Pancreas (tissue), 10 donors: ENCODE measurements at regions not wholly inside any gene's neighbourhood (a gene's known extent, or its start where the extent isn't known, plus 50 kb on each side); places are given as distances from the start of the nearest gene placed in this dataset.

Source experiments
- ATAC-seq, 4 donors: fragments of 200-7000 bp; cut with Tn5 transposase; one replicate each; pipeline versions ENCODE4 v1.8.0 to v1.9.1; 2020; ENCODE audit warnings: mild to moderate bottlenecking in 4 of 4, moderate library complexity in 4 of 4
- DNase-seq, 6 donors: peaks; one replicate each; pipeline ENCODE4 v3.0.0-alpha.2; 2020
- FAIRE-seq: peaks from 2 replicates; lab custom pipeline; 2012; peaks lifted over from hg19 to GRCh38; lab: Jason Lieb, UNC
- H3K27ac ChIP-seq, 4 donors: fragments of 200-600 bp; sonication (generic); 1 replicate in 3 of 4; 2 replicates in 1 of 4; pipeline versions ENCODE4 v1.5.0 to v1.8.0; 2020
- H3K27me3 ChIP-seq, 4 donors: fragments of 200-600 bp; one replicate each; pipeline ENCODE4 v1.8.0; 2021
- H3K36me3 ChIP-seq, 3 donors: fragments of 200-600 bp; sonication (generic) in 1 of 3; one replicate each; pipeline versions ENCODE4 v1.5.0 to v1.8.0; 2020 to 2021
- H3K4me1 ChIP-seq, 3 donors: fragments of 200-600 bp; one replicate each; pipeline ENCODE4 v1.8.0; 2021
- H3K4me3 ChIP-seq, 4 donors: fragments of 200-600 bp; sonication (generic) in 2 of 4; one replicate each; pipeline versions ENCODE4 v1.5.0 to v1.8.0; 2020 to 2021
- H3K9me3 ChIP-seq, 4 donors: fragments of 200-600 bp; one replicate each; pipeline ENCODE4 v1.8.0; 2021
- CTCF ChIP-seq, 4 donors: fragments of 200-600 bp; sonication (generic) in 3 of 4; IDR thresholded peaks; one replicate each; pipeline versions ENCODE4 v1.5.0 to v1.8.0; 2021; ENCODE audit warnings: antibody characterized with exemption in 4 of 4
- WGBS, 2 donors: extraction: QIAGEN DNeasy Blood & Tissue Kit; methylation state at CpG; one replicate each; pipeline ENCODE4 v1.1.7; 2013; 5-methylcytosine and 5-hydroxymethylcytosine counted together
- intact Hi-C, 3 donors: fragments of 100-400 bp; cut with DNase I; formaldehyde crosslinking; loops; one replicate each; pipeline versions ENCODE4 v1.11.1 to v1.14.2; 2022
- donor health status: healthy with polysubstance abuse.
- donor health status: DM: no; HTN: no; CAD: no; lungs with moderate emphysema.
- donor health status: DM: no; HTN: no; CAD: no.
- donor health status: control.
- donor health status: control.
- donor health status: Bipolar disorder and iron deficiency.
- donor health status: DM: yes; HTN: yes; CAD: no.
- donor health status: DM: no; HTN: no; CAD: no.
- donor health status: DM: no; HTN: no; CAD: no.
- donor health status: DM: yes; HTN: yes; CAD: no.

GRCh38 chr10:29237786-29238185 lies 51.1 kb upstream of the LYZL1 start:
- ATAC-seq, result no peak
- Histone ChIP-seq H3K4me1 (no peaks in the 10 kb centered on the region), H3K4me3 (no peak overlapping the region), H3K27ac (no peak overlapping the region), H3K27me3 (peaks cover 0 to 4% (median 0%) of the 10 kb centered on the region in 4 donors), H3K36me3 (no peaks in the 10 kb centered on the region), H3K9me3 (no peaks in the 10 kb centered on the region)
- no peak for DNase-seq
- no peak for FAIRE-seq
- intact Hi-C loops, result no loop called here
- 34 to 41% methylated on average over 5 of the region's 5 CpGs for WGBS, 2 donors
- TF ChIP-seq CTCF (IDR thresholded peaks at IDR 0.05), result no peak

GRCh38 chr10:29238523-29239135 lies 50.2 kb upstream of the LYZL1 start:
- H3K27ac ChIP-seq, result no peak overlapping the region
- DNase-seq (no peak), FAIRE-seq (no peak), ATAC-seq (no peak)
- WGBS, 2 donors, result 58 to 69% methylated on average over 3 of the region's 3 CpGs
- no peak overlapping the region for H3K4me3 ChIP-seq
- H3K4me1 ChIP-seq, result no peaks in the 10 kb centered on the region
- H3K27me3 ChIP-seq, result peaks cover 0 to 4% (median 0%) of the 10 kb centered on the region in 4 donors
- H3K36me3 ChIP-seq, result no peaks in the 10 kb centered on the region
- no peak for TF ChIP-seq CTCF (IDR thresholded peaks at IDR 0.05)
- intact Hi-C loops, result no loop called here
- no peaks in the 10 kb centered on the region for H3K9me3 ChIP-seq
